ENCODE measurements at regions not wholly inside any gene's neighbourhood (a gene's known extent, or its start where the extent isn't known, plus 50 kb on each side); places are given as distances from the start of the nearest gene placed in this dataset.
"Not testable (repeated sequence)": the region's sequence is repeated elsewhere in the genome, so short reads cannot be mapped to it uniquely, and the experiment has no call there.

DNA sequence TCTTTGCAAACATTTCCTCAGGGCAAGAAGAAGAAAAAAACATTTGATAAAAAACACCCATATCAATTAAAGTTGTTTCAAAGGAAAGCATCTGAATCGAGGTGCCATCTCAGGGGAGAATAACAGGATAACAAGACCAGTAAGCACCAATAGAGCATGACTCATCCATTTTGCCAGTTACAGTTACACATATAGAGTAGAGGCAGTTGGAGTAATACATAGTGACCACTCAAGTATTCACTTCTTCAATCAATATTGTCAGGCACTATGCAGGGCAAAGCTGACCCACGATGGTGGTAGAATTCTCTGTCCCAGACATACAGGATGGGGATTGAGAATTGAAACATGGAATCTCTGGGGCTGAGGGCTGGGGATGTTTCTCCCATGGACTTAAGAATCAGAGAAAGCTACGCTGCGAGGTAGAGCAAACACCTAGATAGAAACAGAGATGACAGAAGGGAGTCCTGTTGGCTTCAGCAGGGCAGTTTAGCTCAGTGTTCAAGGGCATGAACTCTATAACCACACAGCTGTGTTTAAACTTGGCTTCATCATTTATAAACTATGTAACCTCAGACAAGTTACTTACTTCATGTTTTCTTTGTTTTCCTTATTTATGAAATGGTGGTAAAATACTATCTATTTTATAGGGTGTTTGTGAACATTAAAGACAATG lies 186.4 kb upstream of the NANOGP8 start:
- Histone ChIP-seq H3K9me3 (peaks cover 0 to 4% of the 10 kb centered on the region in 2 donors), H3K36me3 (no peaks in the 10 kb centered on the region), H3K27ac (no peak overlapping the region), H3K27me3 (no peaks in the 10 kb centered on the region), H3K4me3 (no peak overlapping the region), H3K4me1 (no peaks in the 10 kb centered on the region)
- no peak for DNase-seq
- no peak for TF ChIP-seq EP300 (IDR thresholded peaks at IDR 0.05; ENCODE audit: low read depth)
- no peak for TF ChIP-seq POLR2AphosphoS5 (IDR thresholded peaks at IDR 0.05)
- TF ChIP-seq POLR2A (IDR thresholded peaks at IDR 0.05), result no peak
- TF ChIP-seq, protein P1, sequence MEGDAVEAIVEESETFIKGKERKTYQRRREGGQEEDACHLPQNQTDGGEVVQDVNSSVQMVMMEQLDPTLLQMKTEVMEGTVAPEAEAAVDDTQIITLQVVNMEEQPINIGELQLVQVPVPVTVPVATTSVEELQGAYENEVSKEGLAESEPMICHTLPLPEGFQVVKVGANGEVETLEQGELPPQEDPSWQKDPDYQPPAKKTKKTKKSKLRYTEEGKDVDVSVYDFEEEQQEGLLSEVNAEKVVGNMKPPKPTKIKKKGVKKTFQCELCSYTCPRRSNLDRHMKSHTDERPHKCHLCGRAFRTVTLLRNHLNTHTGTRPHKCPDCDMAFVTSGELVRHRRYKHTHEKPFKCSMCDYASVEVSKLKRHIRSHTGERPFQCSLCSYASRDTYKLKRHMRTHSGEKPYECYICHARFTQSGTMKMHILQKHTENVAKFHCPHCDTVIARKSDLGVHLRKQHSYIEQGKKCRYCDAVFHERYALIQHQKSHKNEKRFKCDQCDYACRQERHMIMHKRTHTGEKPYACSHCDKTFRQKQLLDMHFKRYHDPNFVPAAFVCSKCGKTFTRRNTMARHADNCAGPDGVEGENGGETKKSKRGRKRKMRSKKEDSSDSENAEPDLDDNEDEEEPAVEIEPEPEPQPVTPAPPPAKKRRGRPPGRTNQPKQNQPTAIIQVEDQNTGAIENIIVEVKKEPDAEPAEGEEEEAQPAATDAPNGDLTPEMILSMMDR (IDR thresholded peaks at IDR 0.05), result no peak
- intact Hi-C loops (cut with DNase I; ENCODE audit: low total_unique reads) (no loop called here), in situ Hi-C loops (cut with MboI; ENCODE audit: low pct_ligation_motif_present in 1 of 4, low pct_unique_long_range_greater_than_20kb in 1 of 4, low sequenced_read_pairs in 3 of 4) (no loop called here)
- 70 to 77% methylated on average over 3 to 4 of the region's 4 CpGs for WGBS, 2 donors (ENCODE audit: low coverage in 1 of 2)

DNA sequence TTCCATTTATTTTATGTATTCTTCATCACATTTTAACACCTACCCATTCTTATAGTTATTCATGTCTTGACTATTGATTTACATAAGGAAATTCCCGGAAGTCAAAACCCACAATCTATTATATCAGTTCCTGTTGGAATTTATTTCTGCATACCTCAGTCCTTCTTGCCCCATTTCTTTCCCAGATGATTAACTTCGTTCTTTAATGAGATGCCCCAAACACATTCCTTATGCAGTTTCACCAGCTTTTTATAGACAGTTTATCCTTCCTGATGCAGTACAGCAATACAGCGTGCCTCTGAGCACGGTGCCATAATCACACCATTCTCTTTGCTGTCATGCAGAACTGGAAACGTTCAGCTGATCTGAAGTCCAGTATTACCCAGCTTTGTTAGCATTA lies 175.8 kb upstream of the NANOGP8 start:
- WGBS, 2 donors (ENCODE audit: low coverage in 1 of 2), result 81 to 83% methylated on average over 5 of the region's 5 CpGs
- in situ Hi-C loops (cut with MboI; ENCODE audit: low pct_ligation_motif_present in 1 of 4, low pct_unique_long_range_greater_than_20kb in 1 of 4, low sequenced_read_pairs in 3 of 4), result no loop called here
- no peaks in the 10 kb centered on the region for H3K9me3 ChIP-seq
- no peaks in the 10 kb centered on the region for H3K36me3 ChIP-seq
- H3K4me1 ChIP-seq, result no peaks in the 10 kb centered on the region
- H3K27me3 ChIP-seq, result no peaks in the 10 kb centered on the region
- H3K27ac ChIP-seq, result no peak overlapping the region
- TF ChIP-seq, protein P1 (IDR thresholded peaks at IDR 0.05), result no peak
- TF ChIP-seq EP300 (IDR thresholded peaks at IDR 0.05; ENCODE audit: low read depth) (no peak), POLR2A (IDR thresholded peaks at IDR 0.05) (no peak), POLR2AphosphoS5 (IDR thresholded peaks at IDR 0.05) (no peak)
- H3K4me3 ChIP-seq, result no peak overlapping the region
- no peak for DNase-seq
- intact Hi-C loops (cut with DNase I; ENCODE audit: low total_unique reads), result no loop called here

DNA sequence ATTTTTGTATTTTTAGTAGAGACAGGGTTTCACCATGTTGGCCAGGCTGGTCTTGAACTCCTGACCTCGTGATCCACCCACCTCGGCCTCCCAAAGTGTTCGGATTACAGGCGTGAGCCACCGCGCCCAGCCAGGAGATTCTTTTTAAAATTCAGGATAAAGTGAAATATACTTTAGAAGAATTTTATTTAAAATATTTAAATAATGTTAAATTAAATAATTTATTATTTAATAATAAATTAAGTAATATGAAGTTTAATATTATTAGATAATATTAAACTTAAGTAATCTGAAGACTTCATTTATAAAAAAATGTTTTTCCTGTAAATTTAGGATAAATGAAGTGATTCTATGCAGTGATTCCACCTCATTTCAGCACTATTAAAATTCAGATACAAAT lies 175.2 kb upstream of the NANOGP8 start:
- H3K36me3 ChIP-seq; intact Hi-C loops (cut with DNase I; ENCODE audit: low total_unique reads); H3K4me1 ChIP-seq; H3K9me3 ChIP-seq; H3K4me3 ChIP-seq; H3K27me3 ChIP-seq; in situ Hi-C loops (cut with MboI; ENCODE audit: low pct_ligation_motif_present in 1 of 4, low pct_unique_long_range_greater_than_20kb in 1 of 4, low sequenced_read_pairs in 3 of 4); H3K27ac ChIP-seq; DNase-seq: not testable (repeated sequence)
- 88 to 97% methylated on average over 6 of the region's 6 CpGs for WGBS, 2 donors (ENCODE audit: low coverage in 1 of 2)

DNA sequence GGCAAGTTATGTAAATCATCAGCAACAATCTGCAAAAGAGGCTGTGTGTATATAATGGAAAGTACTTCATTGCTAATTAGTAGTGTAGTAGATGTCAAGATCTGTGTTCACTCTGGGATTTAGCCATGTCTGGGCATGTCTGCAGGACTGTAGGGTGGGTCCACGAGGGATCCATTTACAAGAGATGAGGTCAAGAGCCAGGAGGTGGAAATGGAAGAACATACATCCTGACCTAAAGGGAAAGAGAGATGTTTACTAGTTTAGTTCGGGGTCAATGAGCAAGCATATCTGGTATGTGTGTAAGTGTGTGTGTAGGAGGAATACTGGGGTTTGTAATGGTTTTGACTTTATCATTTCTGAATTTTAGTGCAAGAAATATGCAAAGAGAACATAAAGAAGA lies 171.5 kb upstream of the NANOGP8 start:
- DNase-seq, result no peak
- in situ Hi-C loops (cut with MboI; ENCODE audit: low pct_ligation_motif_present in 1 of 4, low pct_unique_long_range_greater_than_20kb in 1 of 4, low sequenced_read_pairs in 3 of 4), result no loop called here
- Histone ChIP-seq H3K9me3 (no peaks in the 10 kb centered on the region), H3K27ac (no peak overlapping the region), H3K4me1 (no peaks in the 10 kb centered on the region), H3K4me3 (no peak overlapping the region), H3K27me3 (no peaks in the 10 kb centered on the region), H3K36me3 (no peaks in the 10 kb centered on the region)
- TF ChIP-seq POLR2A (IDR thresholded peaks at IDR 0.05), result no peak
- intact Hi-C loops (cut with DNase I; ENCODE audit: low total_unique reads), result no loop called here
- 56 to 60% methylated on average over 2 of the region's 2 CpGs for WGBS, 2 donors (ENCODE audit: low coverage in 1 of 2)

DNA sequence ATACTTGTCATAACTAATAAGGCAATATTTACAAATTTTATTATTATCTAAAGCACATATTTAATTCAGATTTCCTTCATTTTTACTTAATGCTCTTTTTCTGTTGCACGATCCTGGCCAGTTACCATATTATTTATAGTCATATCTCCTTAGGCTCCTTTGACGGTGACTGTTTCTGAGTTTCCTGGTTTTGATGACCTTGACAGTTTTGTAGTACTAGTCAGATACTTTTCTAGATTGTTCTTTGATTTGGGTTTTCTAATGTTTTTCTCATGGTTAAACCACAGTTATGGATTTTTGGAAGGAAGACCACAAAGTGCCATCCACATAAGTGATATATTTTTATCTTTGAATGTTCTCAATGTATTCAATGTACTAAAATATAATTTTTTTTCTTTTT lies 171.0 kb upstream of the NANOGP8 start:
- in situ Hi-C loops (cut with MboI; ENCODE audit: low pct_ligation_motif_present in 1 of 4, low pct_unique_long_range_greater_than_20kb in 1 of 4, low sequenced_read_pairs in 3 of 4) (no loop called here), intact Hi-C loops (cut with DNase I; ENCODE audit: low total_unique reads) (no loop called here)
- H3K27ac ChIP-seq, result no peak overlapping the region
- 46 to 49% methylated on average over 2 of the region's 2 CpGs for WGBS, 2 donors (ENCODE audit: low coverage in 1 of 2)
- no peaks in the 10 kb centered on the region for H3K36me3 ChIP-seq
- no peak overlapping the region for H3K4me3 ChIP-seq
- H3K4me1 ChIP-seq, result no peaks in the 10 kb centered on the region
- H3K27me3 ChIP-seq, result no peaks in the 10 kb centered on the region
- no peak for TF ChIP-seq EP300 (IDR thresholded peaks at IDR 0.05; ENCODE audit: low read depth)
- TF ChIP-seq POLR2AphosphoS5 (IDR thresholded peaks at IDR 0.05), result no peak
- TF ChIP-seq, protein P1 (IDR thresholded peaks at IDR 0.05), result no peak
- TF ChIP-seq POLR2A (IDR thresholded peaks at IDR 0.05), result no peak
- DNase-seq, result no peak
- no peaks in the 10 kb centered on the region for H3K9me3 ChIP-seq

DNA sequence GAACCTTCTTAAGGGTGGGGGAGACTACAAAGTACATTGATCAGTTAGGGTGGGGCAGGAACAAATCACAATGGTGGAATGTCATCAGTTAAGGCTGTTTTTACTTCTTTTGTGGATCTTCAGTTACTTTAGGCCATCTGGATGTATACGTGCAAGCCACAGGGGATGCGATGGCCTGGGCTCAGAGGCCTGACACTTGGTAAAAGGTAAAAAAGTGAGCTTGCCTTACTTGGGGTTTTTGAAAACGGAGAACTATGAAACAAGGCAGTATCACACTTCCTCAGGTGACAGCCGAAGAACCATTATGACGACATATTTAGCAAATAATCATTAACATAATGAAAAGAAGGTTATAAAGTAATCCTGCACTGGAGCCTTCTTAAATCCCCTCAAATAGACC lies 169.8 kb upstream of the NANOGP8 start:
- in situ Hi-C loops (cut with MboI; ENCODE audit: low pct_ligation_motif_present in 1 of 4, low pct_unique_long_range_greater_than_20kb in 1 of 4, low sequenced_read_pairs in 3 of 4); H3K9me3 ChIP-seq; DNase-seq; H3K4me1 ChIP-seq; H3K27me3 ChIP-seq; H3K4me3 ChIP-seq; H3K27ac ChIP-seq; intact Hi-C loops (cut with DNase I; ENCODE audit: low total_unique reads); H3K36me3 ChIP-seq: not testable (repeated sequence)
- WGBS, 2 donors (ENCODE audit: low coverage in 1 of 2), result 95% methylated on average over 5 of the region's 5 CpGs
